ENCODE measurements at regions not wholly inside any gene's neighbourhood (a gene's known extent, or its start where the extent isn't known, plus 50 kb on each side); places are given as distances from the start of the nearest gene placed in this dataset.

DNA sequence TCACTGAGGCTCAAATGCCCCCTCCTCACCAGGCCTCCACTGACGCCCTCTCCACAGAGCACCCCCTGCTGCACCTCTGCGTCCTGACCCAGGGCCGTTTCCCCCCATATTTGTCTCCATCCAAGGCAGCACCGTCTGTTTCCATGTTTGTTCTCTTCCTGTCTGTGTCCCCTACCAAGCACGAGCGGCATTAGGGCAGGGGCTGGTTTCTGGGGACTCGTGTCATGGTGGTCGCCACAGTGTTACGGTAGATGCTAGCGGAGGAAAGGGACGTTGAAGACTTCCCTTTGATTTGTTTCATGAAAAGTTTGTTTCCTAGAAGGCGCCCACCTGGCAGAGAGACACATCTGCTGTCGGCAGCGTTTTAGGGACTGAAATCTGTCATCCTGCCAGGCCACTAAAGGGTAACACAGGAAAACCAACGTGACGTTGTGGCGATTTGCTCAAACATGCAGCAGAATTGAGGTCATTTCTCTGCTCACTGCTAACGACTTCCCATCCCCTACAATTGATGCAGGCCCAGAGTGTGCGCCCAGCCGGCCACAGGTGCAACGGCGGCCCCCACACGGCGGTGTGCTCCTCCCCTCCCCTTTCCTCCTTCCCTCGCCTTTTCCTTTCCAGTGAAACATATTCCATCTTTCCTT is 79.3 kb upstream of the IRX4 start:
- no peak for DNase-seq (ENCODE audit: low spot score in 2 of 2)
- intact Hi-C loops (cut with DNase I; ENCODE audit: low total_unique reads) = no loop called here

DNA sequence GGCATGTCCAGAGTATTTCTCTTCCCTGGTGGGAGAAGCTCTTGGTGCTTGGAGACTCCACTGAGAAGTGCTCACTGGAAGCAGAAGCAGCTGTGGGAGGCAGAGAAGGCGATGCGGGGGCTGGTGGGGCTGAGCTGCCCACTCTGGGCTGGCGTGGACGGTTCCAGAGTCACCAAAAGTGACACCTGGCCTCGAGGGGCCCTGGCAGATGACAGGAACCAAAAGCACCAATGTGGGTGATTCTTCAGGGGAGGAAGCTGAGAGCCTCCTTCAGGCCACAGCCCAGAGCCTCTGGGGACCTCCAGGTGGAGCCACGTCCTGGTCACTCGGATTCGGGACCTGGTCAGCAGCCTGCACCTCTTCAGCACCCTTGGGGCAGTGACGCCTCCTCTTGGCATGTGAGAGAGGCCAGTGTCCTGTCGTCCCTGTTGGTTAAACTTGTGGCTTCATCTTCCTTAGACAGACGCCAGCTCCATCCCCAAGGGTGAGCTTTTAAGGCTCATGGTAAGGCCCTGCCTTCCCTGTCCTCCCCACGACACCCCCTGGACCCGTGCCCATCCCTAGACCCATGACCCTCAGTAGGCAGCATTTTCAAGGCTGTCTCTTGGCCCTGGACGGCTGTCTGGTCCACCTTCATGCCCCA is 78.7 kb upstream of the IRX4 start:
- DNase-seq (ENCODE audit: low spot score in 2 of 2) = peak in 1 of 2 donors; percentile 80
- H3K4me3 ChIP-seq (ENCODE audit: low read depth, poor library complexity, severe bottlenecking) = no peak overlapping the region
- intact Hi-C loops (cut with DNase I; ENCODE audit: low total_unique reads) = no loop called here
- no peak for TF ChIP-seq POLR2A (IDR thresholded peaks at IDR 0.05)
- WGBS, 2 donors = 88 to 91% methylated on average over 12 to 14 of the region's 14 CpGs

More for the DNA sequence above, 79.3 kb upstream of the IRX4 start:
- no peak overlapping the region for H3K4me3 ChIP-seq (ENCODE audit: low read depth, poor library complexity, severe bottlenecking)
- 76 to 86% methylated on average over 25 of the region's 25 CpGs for WGBS, 2 donors
- TF ChIP-seq, protein P1, sequence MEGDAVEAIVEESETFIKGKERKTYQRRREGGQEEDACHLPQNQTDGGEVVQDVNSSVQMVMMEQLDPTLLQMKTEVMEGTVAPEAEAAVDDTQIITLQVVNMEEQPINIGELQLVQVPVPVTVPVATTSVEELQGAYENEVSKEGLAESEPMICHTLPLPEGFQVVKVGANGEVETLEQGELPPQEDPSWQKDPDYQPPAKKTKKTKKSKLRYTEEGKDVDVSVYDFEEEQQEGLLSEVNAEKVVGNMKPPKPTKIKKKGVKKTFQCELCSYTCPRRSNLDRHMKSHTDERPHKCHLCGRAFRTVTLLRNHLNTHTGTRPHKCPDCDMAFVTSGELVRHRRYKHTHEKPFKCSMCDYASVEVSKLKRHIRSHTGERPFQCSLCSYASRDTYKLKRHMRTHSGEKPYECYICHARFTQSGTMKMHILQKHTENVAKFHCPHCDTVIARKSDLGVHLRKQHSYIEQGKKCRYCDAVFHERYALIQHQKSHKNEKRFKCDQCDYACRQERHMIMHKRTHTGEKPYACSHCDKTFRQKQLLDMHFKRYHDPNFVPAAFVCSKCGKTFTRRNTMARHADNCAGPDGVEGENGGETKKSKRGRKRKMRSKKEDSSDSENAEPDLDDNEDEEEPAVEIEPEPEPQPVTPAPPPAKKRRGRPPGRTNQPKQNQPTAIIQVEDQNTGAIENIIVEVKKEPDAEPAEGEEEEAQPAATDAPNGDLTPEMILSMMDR (IDR thresholded peaks at IDR 0.05) = no peak
- TF ChIP-seq POLR2A (IDR thresholded peaks at IDR 0.05) = no peak

DNA sequence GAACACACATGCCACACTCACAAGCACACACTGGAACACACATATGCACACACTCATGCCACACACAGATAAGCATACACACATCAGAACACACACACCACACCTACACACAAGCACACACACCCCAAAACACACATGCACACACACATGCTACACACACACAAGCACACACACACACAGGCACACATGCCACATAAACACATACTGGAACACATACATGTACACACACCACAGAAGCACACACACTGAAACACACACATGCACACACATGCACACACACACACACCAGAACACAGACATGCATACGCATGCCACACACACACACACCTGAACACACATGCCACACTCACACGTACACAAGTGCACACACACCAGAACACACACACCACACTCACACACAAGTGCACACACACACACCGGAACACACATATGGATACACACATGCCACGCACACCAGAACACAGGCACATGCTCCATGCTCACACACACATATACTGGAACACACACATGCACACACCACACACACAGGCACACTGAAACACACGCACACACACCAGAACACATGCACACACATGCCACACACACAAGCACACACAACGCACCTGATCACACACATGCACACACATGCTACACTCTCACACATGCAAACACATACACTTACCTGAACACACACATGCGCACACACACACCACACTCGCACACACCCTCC is 78.0 kb upstream of the IRX4 start:
- no peak for TF ChIP-seq POLR2A (IDR thresholded peaks at IDR 0.05)
- TF ChIP-seq, protein P1 (IDR thresholded peaks at IDR 0.05) = no peak
- intact Hi-C loops (cut with DNase I; ENCODE audit: low total_unique reads) = no loop called here
- 95 to 97% methylated on average over 8 of the region's 8 CpGs for WGBS, 2 donors
- peak in 1 of 2 donors; percentile 21 for DNase-seq (ENCODE audit: low spot score in 2 of 2)
- no peak overlapping the region for H3K4me3 ChIP-seq (ENCODE audit: low read depth, poor library complexity, severe bottlenecking)

DNA sequence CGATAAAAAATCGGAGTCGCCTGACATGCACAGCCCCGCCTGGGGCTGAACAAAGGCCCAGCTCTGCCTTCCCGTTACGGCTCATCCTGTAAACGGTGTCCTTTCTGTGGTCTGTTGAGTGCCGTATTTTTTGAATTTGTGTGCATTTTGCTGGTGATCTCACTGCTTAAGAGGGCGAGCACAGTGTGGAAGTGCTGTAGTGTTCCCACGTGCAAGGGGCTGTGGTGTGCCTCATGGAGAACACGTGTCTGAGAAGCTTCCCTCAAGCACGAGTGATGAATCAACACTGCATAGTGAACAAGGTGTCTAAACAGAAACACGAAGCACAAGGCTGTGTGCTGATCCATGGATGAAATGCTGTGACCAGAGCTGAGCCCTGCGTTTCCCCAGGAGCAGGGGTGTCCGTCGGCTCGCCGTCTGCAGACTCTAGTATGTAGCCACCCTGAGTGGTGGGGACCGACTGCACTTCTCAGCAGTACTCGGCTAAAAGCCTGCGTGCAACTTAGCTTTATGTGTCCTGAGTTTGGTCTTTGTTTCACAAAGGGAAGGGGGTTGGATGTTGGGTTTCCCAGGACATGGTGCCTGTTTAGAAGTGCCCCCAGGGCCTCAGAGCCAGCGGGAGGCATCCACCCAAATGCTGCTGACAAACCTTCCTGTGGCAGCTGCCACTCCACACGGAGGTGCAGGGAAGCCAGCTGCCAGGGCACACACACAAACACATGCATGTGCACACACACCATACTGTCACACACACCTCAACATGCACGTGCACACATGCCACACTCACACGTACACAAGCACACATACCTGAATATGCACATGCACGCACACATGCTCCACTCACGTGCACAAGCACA is 77.2 kb upstream of the IRX4 start:
- DNase-seq (ENCODE audit: low spot score in 2 of 2) = peak in 1 of 2 donors; percentile 71
- TF ChIP-seq, protein P1 (IDR thresholded peaks at IDR 0.05) = no peak
- TF ChIP-seq POLR2A (IDR thresholded peaks at IDR 0.05) = no peak
- 85 to 87% methylated on average over 27 of the region's 27 CpGs for WGBS, 2 donors

DNA sequence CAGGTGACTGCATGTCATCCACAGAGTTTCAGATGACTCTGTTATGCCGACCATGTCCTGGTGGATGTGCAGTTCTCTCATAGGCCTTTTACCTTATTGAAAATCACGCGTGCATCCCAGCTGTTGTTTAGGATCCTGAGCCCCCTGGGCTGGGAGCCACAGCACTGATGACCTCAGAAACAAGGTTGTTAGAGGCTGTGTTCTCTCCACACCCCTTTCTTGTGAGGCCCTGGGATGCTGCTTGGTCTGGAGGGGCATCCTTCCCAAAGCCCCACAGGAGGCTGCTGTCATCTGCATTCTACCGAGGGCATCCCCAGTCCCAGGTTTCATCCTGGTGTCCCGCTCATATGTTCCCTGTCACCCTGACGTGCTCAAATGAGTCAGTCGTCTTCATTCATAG is 76.5 kb upstream of the IRX4 start:
- peak in 1 of 2 donors; percentile 74 for DNase-seq (ENCODE audit: low spot score in 2 of 2)
- 73 to 79% methylated on average over 7 of the region's 7 CpGs for WGBS, 2 donors
- H3K4me3 ChIP-seq (ENCODE audit: low read depth, poor library complexity, severe bottlenecking) = no peak overlapping the region
- intact Hi-C loops (cut with DNase I; ENCODE audit: low total_unique reads) = no loop called here
- TF ChIP-seq, protein P1 (IDR thresholded peaks at IDR 0.05) = no peak
- no peak for TF ChIP-seq POLR2A (IDR thresholded peaks at IDR 0.05)

More for the DNA sequence above, 77.2 kb upstream of the IRX4 start:
- intact Hi-C loops (cut with DNase I; ENCODE audit: low total_unique reads) = no loop called here
- H3K4me3 ChIP-seq (ENCODE audit: low read depth, poor library complexity, severe bottlenecking) = no peak overlapping the region

All from lower leg skin (tissue), 4 donors.